Activated CD4-positive, CD25-positive, alpha-beta regulatory T cell treated with anti-CD3 and anti-CD28 coated beads, Interleukin-2, amount 50 U/mL, for 24 hours (primary cell): ENCODE measurements at regions not wholly inside any gene's neighbourhood (a gene's known extent, or its start where the extent isn't known, plus 50 kb on each side); places are given as distances from the start of the nearest gene placed in this dataset.

Source experiments
- ATAC-seq, 2 donors: fragments of 150-1000 bp; cut with Tn5 transposase; one replicate each; pipeline ENCODE4 v1.10.0; 2021; ENCODE audit warnings: mild to moderate bottlenecking in 1 of 2, moderate library complexity in 1 of 2

DNA sequence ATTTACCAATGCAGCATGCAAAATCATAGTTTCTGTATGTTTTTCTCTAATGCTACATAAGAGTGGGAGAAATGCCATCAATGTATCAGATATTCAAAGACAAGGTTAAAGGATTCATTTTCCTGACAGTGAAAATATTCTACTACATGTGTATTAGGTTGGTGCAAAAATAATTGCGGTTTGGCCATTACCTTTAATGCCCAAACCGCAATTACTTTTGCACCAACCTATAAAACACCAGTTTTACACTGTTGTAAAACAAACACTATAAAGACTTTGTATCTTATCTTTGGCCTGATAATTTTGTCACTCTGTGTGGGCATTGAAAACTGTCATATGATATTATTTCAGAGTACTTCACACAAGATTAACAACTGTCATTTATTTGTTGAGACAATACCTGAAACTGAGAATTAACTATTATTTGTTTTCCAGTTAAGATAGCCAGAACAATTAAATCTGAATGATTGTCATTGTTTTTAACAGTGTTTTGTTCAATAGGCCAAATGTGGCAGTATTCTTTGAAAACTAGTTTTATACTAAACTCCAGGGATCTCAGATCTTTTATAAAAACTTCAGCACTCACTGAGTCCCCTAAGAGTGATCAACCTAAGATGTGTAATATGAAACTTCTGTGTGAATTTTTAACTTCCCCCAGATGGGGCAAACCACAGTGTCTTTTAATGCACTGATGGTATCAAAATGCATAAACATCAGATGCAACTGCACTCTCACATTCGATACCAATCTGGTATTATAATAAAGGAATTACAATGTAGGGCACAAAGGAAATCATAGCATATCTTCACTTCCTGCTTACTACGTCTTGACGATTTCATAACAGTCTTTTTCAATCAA is 53.8 kb upstream of the FBN2 start:
- ATAC-seq = no peak

DNA sequence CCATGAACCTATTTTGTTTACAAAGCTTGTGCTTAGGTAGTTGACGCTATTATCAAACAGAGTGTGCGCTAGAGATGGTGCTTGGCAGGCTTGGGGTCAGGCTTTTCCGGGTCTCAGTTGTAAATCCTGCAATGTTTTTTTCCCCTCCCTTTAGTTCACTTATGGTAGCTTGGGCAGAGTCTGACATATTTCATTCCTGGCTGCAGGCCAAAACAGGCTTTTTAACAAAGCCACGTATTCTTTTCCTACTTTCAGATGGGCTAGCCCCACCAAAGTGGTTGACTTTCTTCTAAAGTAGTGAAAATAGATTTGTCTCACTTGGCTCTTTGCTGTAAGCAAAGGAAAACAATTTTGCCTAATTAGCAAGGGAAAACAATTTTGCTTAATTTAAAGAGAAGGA is 58.0 kb upstream of the FBN2 start:
- no peak for ATAC-seq

DNA sequence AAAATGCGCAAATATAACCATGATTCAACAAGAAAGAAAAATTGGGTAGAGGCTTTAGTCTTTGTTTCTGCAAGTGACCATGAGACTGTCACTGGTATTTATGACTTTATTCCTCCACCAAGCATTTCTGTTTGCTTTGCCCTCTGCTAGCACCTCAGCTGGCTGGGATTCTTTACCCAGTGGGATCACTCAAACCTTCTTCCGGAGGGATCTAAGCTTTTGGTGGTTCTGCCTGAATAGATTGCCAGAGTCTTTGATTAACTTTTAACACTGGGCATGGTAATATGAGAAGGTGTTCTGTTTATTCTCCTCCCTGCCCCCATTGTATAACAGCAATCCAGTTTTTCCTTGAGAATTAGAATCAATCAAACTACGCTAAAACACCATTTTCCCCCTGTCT is 59.1 kb upstream of the FBN2 start:
- no peak for ATAC-seq

DNA sequence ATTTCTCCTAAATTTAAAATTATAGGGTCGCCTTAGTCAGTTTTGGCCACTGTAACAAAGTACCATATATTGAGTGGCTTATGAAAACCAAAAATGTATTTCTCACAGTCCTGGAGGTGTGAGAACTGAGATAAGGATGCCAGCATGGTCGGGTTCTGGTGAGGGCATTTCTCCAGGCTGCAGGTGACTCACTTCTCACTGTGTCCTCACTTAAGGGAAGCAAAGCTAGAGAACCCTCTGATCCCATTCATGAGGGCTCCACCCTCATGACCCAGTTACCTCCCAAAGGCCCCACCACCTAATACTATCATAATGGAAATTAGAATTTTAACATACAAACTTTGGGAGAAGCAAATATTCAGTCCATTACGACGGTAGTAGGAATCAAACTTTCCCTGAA is 75.1 kb upstream of the FBN2 start:
- ATAC-seq = no peak

DNA sequence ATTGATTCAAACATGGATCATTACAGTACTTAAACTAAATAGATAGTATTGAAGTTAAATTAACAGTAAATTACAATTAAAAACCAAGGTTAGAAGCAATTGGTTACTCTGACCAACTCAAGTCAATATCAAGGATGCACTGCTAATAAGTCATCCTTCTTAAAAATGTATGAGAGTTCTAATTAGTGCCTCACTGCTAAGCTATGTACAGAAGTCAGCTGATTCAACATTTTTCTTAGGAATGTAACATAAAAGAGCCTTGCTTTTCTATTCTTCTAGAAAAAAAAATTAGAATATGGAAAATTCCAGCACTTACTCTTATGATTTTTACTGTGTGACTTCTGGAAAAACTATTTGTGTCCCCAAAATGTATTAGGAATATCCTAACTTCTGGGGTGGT is 75.7 kb upstream of the FBN2 start:
- no peak for ATAC-seq

DNA sequence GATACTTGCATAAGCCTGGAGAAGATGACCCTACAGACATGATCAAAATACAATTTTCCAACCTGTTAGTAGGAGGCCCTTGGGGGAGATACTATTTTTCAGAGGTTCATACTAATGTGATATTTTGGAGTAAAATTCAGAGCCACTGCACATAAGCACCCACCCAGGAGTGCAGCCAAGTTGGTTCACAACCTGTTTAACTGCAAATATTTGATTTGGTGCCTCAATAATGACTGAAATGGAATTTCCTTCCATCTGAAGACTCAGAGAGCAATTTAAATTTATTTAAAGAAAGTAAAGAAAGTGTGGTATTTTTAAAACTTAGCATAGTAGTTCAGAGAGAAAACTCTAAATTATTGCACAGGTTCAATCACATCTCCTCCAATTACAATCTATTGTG is 77.5 kb upstream of the FBN2 start:
- no peak for ATAC-seq

DNA sequence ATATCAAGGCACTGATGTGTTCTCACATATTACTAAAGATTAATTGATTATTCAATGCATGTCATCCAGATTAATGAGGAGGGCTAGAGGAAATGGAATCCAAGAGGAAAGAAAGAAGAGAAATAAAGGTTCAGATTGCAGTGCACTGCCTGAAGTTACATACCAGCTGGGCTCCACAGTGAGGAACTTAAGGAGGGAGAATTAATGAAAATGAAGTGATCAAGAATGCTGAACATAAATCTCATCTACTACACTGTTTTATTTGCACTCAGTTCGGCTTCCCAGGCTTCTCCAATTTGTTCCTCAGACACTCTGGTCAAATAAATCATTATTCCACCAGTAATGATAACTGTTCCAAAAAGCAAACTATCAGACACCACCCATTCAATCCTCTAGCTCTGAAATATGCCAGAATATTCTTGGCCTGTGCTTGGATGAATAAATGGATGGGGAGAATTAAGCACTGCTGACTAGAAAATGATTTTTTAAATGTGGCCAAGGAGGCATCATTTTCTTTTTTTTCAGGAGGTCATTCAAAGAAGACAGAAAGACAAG is 88.6 kb upstream of the FBN2 start:
- ATAC-seq = no peak

DNA sequence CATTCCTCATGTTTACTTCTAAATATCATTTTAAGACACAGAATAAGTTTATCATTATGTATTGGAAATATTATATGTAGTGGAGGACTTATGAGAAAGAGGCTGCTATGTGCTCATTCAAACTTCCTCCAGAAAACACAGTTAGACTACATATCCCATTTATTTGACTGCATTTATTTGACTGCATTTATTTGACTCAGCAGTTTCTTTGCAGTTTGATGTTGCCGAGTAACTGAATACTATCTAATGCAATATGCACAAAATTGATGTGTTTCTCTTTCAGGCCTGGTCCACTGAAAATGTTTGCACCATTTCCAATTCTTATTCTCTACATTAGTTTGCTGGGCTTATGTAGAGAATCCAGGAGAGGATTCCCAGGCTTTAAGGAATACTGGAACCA is 89.9 kb upstream of the FBN2 start:
- no peak for ATAC-seq

DNA sequence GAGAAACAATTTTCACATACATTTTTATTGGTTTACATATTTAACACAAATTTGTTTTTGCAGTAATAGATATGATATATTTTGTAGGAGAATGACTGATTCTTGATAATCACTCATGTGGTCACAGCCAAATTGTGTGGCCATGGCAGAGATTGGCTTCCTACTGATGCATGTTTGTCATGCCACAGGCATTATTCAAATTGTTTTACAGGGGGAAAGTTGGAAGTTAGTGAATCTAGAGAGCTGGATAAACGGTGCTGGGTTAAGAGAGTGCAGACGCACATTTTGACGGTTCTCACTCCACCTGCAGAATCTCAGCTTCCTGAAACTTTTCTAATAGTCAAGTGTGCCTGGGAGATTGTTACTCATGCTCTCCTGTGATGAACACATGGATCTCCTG is 91.1 kb upstream of the FBN2 start:
- ATAC-seq = no peak

- no peak for ATAC-seq
Observed at GRCh38 chr5:128630121-128630520, 92.1 kb upstream of the FBN2 start.

GRCh38 chr5:128631771-128632170 is 93.7 kb upstream of the FBN2 start:
- ATAC-seq = no peak

DNA sequence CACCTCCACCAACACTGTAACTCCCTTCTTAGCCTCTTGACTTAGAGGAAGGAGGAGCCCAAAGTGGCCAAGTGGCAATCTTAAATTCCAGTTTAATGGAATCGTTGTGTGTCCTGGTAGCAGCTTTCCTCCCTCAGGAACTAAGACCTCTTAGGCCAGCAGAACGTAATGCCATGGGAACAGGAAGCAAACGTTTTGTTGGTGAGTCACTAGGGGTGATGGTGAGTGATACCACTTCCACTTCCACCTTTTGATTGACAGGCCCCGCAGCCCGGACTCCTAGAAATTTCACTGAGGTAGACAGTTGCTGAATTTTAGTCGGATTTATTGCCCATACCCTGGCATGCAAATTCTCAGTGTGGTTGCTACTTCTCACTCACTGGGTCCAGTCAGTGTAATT is 94.2 kb upstream of the FBN2 start:
- no peak for ATAC-seq

GRCh38 chr5:128633901-128634300 is 95.9 kb upstream of the FBN2 start:
- no peak for ATAC-seq

DNA sequence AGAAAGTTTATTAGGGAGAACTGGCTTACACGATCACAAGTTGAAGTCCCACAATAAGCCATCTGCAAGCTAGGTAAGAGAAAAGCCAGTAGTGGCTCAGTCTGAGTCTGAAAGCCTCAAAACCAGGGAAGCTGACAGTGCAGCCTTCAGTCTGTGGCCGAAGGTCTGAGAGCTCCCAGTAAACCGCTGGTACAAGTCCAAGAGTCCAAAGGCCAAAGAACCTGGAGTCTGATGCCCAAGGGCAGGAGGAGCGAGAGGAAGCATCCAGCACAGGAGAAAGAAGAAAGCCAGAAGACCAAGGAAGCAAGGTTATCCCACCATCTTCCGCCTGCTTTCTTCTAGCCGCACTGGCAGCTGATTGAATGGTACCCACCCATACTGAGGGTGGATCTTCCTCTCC is 97.3 kb upstream of the FBN2 start:
- no peak for ATAC-seq

GRCh38 chr5:128636361-128636760 is 98.3 kb upstream of the FBN2 start:
- no peak for ATAC-seq

DNA sequence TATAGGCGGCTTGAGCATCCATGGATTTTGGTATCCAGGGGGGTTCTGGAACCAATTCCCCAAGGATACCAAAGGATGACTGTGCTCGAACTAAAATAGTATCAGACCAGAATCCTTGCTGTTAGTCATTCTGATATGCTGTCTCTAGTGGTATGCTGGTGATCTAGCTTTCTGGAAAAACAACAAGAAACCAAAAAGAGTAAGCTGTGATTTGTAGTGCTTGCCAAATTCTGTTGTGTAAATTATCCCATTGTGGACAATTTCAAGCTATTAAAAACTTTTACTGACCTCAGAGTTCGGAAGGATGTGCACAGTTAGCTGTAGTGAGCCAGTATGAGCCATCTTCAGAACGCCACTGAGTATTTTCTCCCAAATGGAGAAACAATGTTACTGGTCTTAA is 99.0 kb upstream of the FBN2 start:
- no peak for ATAC-seq

DNA sequence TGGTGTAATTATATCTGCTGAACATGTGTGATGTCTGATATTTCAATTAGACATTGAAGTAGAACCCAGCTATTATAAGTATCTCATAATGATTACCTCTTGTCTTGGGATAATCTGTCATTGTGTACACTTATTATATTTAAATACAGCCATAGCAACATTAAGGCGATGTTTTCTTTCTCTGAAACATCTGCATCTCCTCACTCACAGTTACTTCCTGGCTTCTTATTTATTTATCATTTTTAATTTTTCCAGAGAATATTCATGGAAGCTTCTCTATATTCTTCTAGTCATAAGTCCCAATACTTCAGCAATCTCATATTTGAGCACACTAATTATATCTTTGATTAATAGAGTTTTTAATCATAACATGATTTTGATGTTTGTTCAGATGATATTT is 103.8 kb upstream of the FBN2 start:
- ATAC-seq = no peak

DNA sequence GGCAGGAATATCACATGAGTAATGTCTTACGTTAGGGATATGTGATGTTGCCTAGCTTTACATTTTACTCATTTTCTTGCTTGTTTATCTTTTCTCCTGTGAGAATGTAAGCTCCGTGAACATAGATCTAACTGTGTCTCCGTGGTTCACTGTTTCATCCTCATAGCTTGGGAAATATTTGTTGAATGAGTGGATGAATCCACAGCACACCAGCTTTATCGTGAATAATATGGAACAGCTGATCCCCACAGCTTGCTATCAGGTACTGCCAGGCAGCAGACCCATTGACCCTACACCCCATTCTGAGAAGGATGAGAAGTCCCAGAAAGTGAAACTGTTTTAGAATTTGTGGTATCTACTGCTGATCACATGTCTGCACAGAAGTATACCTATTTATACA is 106.8 kb upstream of the FBN2 start:
- ATAC-seq = no peak

DNA sequence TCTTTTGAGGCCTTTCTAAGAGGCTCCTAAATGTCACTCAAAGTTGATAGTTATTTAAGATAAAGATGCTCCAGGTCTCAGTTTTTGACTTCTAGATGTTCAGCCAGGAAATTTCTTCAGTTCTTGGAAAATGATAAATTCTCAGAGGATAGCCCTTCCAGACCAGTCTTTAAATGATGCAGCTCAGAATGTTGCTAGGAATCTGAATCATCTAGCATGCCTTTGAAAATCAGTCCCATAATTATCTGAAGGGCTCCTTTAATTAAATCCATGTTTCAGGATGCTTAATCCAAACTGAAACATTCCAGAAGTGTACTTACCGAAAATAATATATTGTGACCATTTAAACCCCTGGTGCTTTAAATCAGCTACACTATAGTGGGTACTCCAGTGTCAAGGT is 107.5 kb upstream of the FBN2 start:
- no peak for ATAC-seq

- no peak for ATAC-seq
Observed at GRCh38 chr5:128646176-128646575, 108.1 kb upstream of the FBN2 start.

DNA sequence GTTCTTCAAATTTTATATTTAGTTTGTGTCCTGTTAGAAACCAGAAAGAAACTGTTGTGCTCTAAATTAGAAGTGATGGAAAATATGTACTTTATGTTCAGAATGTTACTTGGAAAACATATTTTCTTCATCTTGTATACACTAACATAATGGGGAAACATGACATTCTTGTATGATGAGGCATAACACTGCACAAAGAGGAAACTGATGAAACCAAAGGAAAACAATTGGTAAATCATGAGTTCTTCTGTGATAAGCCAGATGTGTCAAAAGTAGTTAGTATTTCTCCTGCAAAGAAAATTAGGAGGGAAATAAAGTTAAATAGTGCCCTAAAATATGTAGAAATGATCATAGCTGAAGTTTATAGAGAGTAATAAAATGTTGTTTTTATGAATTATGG is 111.1 kb upstream of the FBN2 start:
- no peak for ATAC-seq

- ATAC-seq = no peak
Observed at GRCh38 chr5:128662997-128663396, 125.0 kb upstream of the FBN2 start.

- no peak for ATAC-seq
Observed at GRCh38 chr5:128665747-128666355, 127.8 kb upstream of the FBN2 start.

DNA sequence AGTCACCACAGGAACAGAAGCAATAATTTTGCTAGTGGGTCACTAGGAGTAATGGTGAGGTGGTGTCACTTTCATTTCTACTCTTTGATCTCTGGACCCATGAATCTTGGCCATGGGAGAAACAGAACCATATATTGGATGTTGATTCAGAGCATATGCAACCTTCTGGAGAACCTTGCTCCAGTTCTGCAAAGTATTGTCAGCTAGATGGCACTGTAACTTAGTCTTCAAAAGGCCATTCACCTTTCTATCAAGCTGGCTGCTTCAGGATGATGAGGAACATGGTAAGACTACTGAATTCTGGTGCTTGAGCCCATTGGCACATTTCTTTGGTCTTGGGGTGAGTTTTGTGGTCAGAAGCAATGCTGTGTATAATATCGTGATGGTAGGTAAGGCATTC is 129.1 kb upstream of the FBN2 start:
- no peak for ATAC-seq

DNA sequence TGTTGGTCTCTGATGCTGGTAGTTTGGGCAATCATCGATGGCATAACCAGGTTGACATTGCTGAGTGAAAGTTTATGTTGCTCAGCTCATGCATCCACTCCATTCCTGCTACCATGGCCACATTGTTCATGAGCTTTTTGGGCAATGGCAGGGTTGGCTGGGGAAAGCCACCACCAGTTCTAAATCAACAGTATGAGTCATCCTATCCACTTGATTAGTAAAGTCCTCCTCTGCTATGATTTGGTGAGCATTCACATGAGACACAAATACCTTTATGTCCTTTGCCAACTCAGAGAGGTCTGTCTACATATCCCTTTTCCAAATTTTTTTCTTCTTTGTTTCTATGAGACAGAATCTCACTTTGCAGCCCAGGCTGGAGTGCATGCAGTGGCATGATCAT is 129.7 kb upstream of the FBN2 start:
- ATAC-seq = no peak
